Lower leg skin (tissue), 4 donors: ENCODE measurements at regions not wholly inside any gene's neighbourhood (a gene's known extent, or its start where the extent isn't known, plus 50 kb on each side); places are given as distances from the start of the nearest gene placed in this dataset.

Experiments used
- DNase-seq, 2 donors: peaks; one replicate each; pipeline ENCODE4 v3.0.0-alpha.2; 2019; ENCODE audit warnings: low spot score in 2 of 2
- H3K4me3 ChIP-seq: fragments of 200-600 bp; sonication (generic); 2 replicates; pipeline ENCODE4 v1.5.1; 2017; ENCODE audit warnings: mild to moderate bottlenecking, low read depth; ENCODE audit not compliant: poor library complexity, severe bottlenecking
- POLR2A ChIP-seq, 2 donors: fragments of 450-650 bp; IDR thresholded peaks; one replicate each; pipeline ENCODE4 v1.6.1; 2016 to 2017; ENCODE audit warnings: antibody characterized with exemption in 2 of 2, mild to moderate bottlenecking in 1 of 2, moderate library complexity in 1 of 2
- WGBS, 2 donors: methylation state at CpG; one replicate each; pipeline ENCODE4 v1.1.5; 2018; 5-methylcytosine and 5-hydroxymethylcytosine counted together
- intact Hi-C: fragments of 100-400 bp; cut with DNase I; formaldehyde crosslinking; loops from one replicate; pipeline ENCODE4 v1.15.0; 2023; ENCODE audit warnings: low total_unique reads
- TF ChIP-seq, protein P1 (sequence below), 3 donors: fragments of 450-650 bp; IDR thresholded peaks; one replicate each; pipeline ENCODE4 v1.5.1; 2016; ENCODE audit warnings: antibody characterized with exemption in 3 of 3, mild to moderate bottlenecking in 3 of 3, moderate library complexity in 2 of 3

DNA sequence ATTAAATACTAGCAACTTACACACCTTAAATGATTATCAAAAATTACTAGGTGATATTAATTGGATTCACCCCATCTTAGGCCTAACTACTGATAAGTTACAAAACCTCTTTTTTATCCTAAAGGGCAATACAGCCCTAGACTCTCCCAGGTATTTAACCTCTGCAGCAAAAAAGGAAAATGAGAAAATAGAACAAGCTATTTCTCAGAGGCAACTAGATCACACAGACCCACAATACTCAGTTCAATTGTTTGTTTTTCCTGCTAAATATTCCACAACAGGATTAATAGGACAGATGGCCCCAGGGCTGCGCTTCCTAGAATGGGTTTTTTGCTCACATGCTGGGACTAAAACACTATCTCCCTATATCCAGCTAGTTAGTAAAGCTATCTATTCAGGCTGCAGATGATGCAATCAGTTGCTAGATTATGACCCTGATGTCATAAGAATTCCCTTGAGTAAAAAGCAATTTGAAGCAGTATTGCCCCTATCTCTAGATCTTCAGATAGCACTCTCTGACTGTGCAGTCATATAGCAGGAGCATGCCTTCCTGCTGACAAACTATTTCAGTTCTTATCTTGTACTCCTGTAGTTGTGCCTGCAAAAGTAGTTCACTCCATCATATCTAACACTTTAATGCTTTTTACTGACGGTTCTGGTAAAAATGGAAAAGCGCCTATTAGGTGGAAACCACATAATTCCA is 1595.5 kb upstream of the TENM4 start:
- intact Hi-C loops: no loop called here
- no peak for DNase-seq
- no peak overlapping the region for H3K4me3 ChIP-seq
- WGBS, 2 donors: 92 to 95% methylated on average over 3 of the region's 3 CpGs
- TF ChIP-seq POLR2A (IDR thresholded peaks at IDR 0.05): no peak
- TF ChIP-seq, protein P1, sequence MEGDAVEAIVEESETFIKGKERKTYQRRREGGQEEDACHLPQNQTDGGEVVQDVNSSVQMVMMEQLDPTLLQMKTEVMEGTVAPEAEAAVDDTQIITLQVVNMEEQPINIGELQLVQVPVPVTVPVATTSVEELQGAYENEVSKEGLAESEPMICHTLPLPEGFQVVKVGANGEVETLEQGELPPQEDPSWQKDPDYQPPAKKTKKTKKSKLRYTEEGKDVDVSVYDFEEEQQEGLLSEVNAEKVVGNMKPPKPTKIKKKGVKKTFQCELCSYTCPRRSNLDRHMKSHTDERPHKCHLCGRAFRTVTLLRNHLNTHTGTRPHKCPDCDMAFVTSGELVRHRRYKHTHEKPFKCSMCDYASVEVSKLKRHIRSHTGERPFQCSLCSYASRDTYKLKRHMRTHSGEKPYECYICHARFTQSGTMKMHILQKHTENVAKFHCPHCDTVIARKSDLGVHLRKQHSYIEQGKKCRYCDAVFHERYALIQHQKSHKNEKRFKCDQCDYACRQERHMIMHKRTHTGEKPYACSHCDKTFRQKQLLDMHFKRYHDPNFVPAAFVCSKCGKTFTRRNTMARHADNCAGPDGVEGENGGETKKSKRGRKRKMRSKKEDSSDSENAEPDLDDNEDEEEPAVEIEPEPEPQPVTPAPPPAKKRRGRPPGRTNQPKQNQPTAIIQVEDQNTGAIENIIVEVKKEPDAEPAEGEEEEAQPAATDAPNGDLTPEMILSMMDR (IDR thresholded peaks at IDR 0.05): no peak

DNA sequence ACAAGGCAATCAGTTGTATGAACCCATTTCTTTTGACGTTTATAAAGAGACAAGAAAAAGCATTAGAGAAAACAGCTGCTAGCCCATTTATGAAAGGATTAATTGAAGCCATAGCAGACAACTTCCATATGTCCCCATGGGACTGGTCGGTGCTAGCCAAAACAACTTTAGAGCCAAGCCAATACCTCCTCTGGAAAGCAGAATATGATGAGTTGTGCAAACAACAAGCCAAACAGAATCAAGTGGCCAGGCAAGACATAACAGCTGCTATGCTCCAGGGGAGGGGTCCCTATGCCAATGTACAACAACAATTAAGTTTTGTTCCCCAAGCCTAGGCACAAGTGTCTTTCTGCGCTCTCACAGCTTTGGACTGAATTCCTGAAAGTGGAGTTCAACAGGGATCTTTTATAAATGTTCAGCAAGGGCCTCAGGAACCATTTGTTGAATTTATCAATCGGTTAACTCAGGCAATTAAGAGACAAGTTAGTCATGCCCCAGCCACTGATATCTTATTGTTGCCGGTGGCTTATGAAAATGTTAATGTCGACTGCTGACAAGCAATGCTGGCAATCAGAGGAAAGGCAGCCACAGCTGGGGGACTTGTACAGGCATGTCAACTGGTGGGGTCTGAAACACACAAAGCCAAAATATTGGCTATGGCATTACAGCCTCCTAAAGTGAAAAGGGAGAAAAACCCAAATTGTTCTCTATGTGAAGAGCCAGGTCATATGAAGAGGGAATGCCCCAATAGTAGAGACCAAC is 1593.1 kb upstream of the TENM4 start:
- no peak overlapping the region for H3K4me3 ChIP-seq
- no peak for DNase-seq
- WGBS, 2 donors: 52 to 60% methylated on average over 6 of the region's 6 CpGs
- TF ChIP-seq POLR2A (IDR thresholded peaks at IDR 0.05): no peak
- TF ChIP-seq, protein P1 (IDR thresholded peaks at IDR 0.05): no peak
- intact Hi-C loops: no loop called here

DNA sequence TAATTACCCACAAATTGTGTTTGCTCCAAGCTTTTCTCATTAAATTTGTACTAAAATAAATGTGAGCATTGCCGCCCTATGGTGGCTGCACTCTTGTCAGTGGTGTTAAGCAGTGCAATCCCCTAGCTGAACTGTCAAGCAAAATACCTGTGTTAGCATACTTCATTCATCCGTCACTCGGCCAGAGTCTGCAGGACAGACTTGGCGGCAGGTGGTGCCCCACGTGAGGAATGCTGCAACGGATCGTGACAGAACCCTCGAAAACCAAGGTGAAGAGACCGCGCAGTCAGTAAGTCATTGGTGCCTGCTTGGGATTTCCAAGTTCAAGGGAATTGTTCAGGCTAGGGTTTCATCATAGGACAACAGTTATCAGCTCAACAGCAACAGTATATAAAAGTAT is 1592.1 kb upstream of the TENM4 start:
- WGBS, 2 donors: 91 to 93% methylated on average over 10 of the region's 10 CpGs
- H3K4me3 ChIP-seq: no peak overlapping the region
- no peak for DNase-seq
- TF ChIP-seq POLR2A (IDR thresholded peaks at IDR 0.05): no peak
- TF ChIP-seq, protein P1 (IDR thresholded peaks at IDR 0.05): no peak
- intact Hi-C loops: no loop called here

DNA sequence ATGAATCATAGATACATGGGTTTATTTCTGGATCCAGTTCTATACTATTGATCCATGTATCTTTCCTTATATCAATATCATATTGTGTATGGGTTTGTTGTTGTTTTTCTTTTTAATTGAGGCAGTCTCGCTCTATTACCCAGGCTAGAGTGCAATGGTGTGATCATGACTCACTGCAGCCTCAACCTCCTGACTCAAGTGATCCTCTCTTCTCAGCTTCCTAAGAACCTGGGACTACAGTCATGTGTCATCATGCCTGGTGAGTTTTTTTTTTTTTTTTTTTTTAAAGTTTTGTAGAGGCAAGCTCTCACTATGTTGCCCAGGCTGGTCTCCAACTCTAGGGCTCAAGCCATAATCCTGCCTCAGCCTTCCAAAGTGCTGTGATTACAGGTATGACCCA is 1589.4 kb upstream of the TENM4 start:
- H3K4me3 ChIP-seq: no peak overlapping the region
- intact Hi-C loops: no loop called here
- TF ChIP-seq, protein P1 (IDR thresholded peaks at IDR 0.05): no peak
- no peak for TF ChIP-seq POLR2A (IDR thresholded peaks at IDR 0.05)
- 71 to 76% methylated on average over 1 of the region's 1 CpG for WGBS, 2 donors
- no peak for DNase-seq

DNA sequence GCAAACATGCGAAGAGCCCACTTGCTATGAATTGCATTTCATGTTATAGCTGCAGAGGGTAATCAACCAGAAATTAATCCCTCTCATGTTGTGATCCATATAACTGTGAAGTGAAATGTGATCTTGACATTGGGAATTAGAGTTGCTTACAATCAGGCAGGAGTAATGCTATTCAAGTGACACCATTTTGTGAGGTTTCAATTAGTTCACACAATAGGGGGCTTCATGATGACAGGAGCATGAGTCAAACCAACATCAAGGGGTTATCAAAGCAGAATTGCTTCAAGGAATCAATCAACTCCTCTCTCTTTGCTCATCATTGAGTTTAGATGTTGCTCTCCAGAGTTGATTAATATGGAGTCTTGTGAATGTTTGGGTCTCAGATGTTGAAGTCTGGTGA is 1585.2 kb upstream of the TENM4 start:
- H3K4me3 ChIP-seq: no peak overlapping the region
- 85 to 93% methylated on average over 1 of the region's 1 CpG for WGBS, 2 donors
- DNase-seq: no peak
- no peak for TF ChIP-seq POLR2A (IDR thresholded peaks at IDR 0.05)
- intact Hi-C loops: no loop called here

DNA sequence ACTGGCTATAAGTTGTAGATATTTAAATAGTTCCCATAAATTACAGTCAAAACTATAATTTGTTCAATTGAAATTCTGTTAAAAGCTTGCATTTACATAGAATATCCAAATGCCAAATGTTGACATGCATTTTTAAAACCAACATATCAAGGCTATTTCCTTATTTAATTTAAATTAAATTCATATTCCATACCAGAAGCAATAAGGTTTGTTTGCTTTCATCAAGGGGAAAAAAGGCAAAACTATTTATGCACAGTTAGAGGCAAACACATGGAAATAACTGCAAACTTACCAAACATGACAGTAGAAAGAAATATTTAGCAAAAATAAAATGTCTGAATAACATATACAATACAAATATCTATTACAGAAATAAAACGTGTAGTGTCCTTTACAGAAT is 1581.2 kb upstream of the TENM4 start:
- no peak for DNase-seq
- intact Hi-C loops: no loop called here
- no peak overlapping the region for H3K4me3 ChIP-seq
- TF ChIP-seq POLR2A (IDR thresholded peaks at IDR 0.05): no peak
- TF ChIP-seq, protein P1 (IDR thresholded peaks at IDR 0.05): no peak
- WGBS, 2 donors: 74 to 75% methylated on average over 1 of the region's 1 CpG
